ENCODE measurements at regions not wholly inside any gene's neighbourhood (a gene's known extent, or its start where the extent isn't known, plus 50 kb on each side); places are given as distances from the start of the nearest gene placed in this dataset.
A peak's percentile ranks its signal among the peaks of the same experiment; 100 is the strongest.

DNA sequence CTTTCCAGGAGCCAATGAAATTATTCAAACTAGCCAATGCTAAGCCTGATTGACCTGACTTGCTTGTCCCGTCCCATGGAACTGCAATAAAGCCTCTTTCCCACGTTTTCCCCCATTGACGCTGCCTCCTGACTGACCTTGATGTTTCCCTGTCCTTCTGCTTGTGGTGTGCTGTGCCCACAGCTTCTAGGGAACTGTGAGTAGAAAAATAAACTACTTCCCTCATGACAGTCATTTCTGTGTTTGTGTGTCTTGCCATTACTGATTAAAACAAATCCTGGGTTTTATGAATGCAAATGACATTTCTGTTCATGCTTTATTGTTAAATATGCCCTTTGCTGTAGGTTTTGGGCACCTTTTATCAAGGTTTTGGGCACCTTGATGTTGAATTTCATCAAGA, 91.3 kb upstream of the ABI1 start:
- POLR2A ChIA-PET (ENCODE audit: low non-redundant PET), result no interaction called here

DNA sequence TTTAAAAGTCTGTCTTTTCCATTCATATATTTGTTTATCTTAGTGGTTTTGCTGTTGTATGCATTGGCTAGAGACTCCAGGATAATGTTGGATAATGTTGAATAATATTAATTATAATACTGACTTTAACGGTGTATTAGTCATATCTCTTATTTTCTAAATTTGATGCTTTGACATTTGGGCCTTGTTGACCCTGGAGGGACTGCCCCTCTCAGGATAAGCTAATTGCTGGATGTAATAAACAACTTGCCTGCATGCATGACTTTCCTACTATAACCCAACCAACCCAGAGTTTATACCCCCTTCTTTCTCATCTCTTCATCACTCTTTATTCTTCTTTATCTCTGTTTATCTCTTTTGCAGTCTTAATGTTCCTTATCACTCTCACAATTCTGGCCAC, 90.9 kb upstream of the ABI1 start:
- no peak for DNase-seq (ENCODE audit: low spot score)
- no peak overlapping the region for H3K27ac ChIP-seq
- TF ChIP-seq, protein P1, sequence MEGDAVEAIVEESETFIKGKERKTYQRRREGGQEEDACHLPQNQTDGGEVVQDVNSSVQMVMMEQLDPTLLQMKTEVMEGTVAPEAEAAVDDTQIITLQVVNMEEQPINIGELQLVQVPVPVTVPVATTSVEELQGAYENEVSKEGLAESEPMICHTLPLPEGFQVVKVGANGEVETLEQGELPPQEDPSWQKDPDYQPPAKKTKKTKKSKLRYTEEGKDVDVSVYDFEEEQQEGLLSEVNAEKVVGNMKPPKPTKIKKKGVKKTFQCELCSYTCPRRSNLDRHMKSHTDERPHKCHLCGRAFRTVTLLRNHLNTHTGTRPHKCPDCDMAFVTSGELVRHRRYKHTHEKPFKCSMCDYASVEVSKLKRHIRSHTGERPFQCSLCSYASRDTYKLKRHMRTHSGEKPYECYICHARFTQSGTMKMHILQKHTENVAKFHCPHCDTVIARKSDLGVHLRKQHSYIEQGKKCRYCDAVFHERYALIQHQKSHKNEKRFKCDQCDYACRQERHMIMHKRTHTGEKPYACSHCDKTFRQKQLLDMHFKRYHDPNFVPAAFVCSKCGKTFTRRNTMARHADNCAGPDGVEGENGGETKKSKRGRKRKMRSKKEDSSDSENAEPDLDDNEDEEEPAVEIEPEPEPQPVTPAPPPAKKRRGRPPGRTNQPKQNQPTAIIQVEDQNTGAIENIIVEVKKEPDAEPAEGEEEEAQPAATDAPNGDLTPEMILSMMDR (conservative IDR thresholded peaks at IDR 0.05; ENCODE audit: low read depth), result no peak
- ChIA-PET CTCF (no interaction called here), POLR2A (ENCODE audit: low non-redundant PET) (no interaction called here)

More for the DNA sequence above, 91.3 kb upstream of the ABI1 start:
- H3K27ac ChIP-seq, result no peak overlapping the region
- TF ChIP-seq, protein P1 (conservative IDR thresholded peaks at IDR 0.05; ENCODE audit: low read depth), result no peak
- CTCF ChIA-PET, result no interaction called here
- DNase-seq (ENCODE audit: low spot score), result no peak

DNA sequence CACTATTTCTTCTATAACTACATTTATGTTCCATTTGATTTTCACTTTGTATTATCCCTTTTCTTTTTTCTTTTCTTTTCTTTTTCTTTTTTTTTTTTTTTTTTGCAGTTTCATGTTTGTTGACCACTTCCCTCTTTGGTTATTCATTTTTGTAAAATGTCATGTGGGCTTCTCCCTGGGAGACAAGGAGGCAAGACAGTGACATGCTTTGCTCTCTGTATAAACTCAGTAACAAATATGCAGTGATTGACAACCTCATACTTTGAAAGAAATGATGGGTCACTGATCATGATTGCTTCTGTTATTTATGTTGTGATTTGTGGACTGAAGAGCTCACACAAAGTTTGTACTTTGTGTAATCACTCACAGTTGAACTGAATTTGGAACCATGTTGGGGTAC, 90.2 kb upstream of the ABI1 start:
- DNase-seq (ENCODE audit: low spot score), result no peak
- CTCF ChIA-PET, result no interaction called here
- TF ChIP-seq, protein P1 (conservative IDR thresholded peaks at IDR 0.05; ENCODE audit: low read depth), result no peak
- POLR2A ChIA-PET (ENCODE audit: low non-redundant PET), result no interaction called here
- no peak overlapping the region for H3K27ac ChIP-seq

DNA sequence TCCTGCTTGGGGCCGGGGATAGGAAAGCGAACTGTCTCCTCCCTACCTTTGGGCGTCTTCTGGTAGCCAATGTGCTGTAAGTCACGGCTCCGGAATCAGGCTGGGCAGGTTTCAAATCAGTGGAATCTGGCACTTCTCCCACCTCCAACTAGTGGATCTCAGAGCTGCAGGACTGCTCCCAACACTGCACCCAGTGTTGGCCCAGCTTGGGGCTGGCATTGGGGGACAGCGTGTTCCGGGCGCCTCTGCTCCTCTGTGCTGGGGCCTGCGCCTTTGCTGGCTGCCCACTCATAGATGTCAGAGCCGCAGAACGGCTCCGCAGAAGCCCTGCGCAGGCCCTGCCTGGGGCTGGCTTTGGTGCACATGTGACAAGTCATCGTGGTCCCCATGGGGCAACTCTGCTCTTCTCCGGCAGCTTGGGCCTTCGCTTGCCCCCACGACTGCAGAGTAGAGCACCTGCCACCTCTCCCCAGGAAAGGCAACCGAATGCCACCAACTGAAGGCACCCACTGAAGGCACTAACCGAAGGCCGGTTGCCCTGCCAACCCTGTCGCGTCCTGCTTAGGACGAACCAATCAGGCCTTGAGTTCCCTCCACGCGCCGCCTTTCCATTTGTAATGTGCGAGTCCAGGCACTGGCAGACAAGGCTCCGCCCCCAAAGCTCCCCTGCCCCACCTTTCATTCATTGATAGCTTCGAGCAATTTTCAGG, 85.5 kb upstream of the ABI1 start:
- ChIA-PET POLR2A (ENCODE audit: low non-redundant PET) (no interaction called here), CTCF (no interaction called here)
- H3K27ac ChIP-seq, result no peak overlapping the region
- DNase-seq (ENCODE audit: low spot score), result peak; percentile 21
- TF ChIP-seq, protein P1 (conservative IDR thresholded peaks at IDR 0.05; ENCODE audit: low read depth), result no peak

DNA sequence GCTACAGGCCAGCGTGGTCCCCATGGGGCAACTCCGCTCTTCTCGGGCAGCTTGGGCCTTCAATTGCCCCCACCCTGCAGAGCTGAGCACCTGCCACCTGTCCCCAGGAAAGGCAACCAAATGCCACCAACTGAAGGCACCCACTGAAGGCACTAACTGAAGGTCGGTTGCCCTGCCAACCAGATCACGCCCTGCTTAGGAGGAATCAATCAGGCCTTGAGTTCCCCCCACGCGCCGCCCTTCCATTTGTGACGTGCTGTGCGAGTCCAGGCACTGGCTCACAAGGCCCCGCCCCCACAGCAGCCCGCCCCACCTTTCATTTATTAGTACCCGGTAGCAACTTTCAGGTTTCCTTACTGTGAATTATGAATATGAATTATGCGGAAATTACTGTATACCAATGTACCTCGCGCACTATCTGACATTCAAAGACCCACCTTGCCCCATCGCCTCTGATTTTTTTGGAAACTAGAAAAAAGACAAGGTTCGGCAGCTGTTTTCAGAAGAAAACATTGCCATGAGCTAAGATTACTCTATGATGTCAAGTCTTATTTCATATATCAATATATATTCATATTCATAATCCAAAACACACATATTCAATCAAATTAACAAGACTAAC, 83.6 kb upstream of the ABI1 start:
- CTCF ChIA-PET, result no interaction called here
- POLR2A ChIA-PET (ENCODE audit: low non-redundant PET), result no interaction called here
- DNase-seq (ENCODE audit: low spot score), result no peak
- H3K27ac ChIP-seq, result no peak overlapping the region
- TF ChIP-seq, protein P1 (conservative IDR thresholded peaks at IDR 0.05; ENCODE audit: low read depth), result no peak

DNA sequence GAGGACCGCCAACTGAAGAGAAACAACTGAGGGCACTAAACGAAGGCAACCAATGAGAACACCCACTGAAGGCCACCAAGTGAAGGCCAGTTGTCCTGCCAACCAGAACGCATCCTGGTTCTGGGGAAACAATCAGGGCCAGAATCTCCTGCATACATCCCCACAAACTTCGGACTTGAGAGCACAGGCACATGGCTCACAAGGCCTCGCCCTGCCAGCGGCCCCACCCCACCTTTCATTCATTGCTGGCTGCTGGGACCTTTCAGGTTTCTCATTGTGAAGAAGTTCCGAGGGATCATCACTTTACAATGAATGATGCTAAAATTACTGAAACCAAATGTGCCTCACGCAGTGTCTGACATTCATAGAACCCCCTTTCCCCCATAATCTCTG, 79.2 kb upstream of the ABI1 start:
- ChIA-PET POLR2A (ENCODE audit: low non-redundant PET) (no interaction called here), CTCF (no interaction called here)
- no peak overlapping the region for H3K27ac ChIP-seq
- DNase-seq (ENCODE audit: low spot score), result no peak
- TF ChIP-seq, protein P1 (conservative IDR thresholded peaks at IDR 0.05; ENCODE audit: low read depth), result no peak
